ENCODE measurements at regions not wholly inside any gene's neighbourhood (a gene's known extent, or its start where the extent isn't known, plus 50 kb on each side); places are given as distances from the start of the nearest gene placed in this dataset.

DNA sequence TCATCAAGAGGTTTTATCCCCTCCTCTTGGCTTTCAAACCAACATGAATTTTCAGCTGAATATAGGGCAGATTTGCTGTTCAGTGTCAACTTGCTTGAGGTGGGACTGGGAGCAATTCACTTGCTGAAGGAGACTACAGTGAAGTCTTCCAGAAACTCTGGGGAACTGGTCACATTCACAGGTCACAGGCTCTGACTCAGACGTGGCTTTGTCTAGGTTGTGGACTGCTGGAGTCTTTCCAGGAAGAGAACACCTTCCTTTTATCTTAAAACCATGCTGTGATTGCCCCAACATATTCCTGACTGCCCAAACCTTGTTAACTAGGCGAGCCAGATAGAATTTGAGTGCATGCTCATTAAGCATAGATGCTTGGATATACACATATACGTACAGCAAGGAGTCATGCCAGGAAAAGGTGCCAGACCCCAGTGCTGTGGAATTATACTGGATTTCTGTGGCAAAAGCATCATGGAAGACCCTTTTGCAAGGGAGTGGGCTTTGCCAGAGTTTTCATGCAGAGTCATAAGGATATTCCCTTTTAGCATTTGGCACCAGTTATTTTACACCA lies 399.1 kb upstream of the TBL1XR1 start:
- TF ChIP-seq POLR2AphosphoS5 (IDR thresholded peaks at IDR 0.05) (no peak), POLR2A (IDR thresholded peaks at IDR 0.05) (no peak)
- TF ChIP-seq, protein P1, sequence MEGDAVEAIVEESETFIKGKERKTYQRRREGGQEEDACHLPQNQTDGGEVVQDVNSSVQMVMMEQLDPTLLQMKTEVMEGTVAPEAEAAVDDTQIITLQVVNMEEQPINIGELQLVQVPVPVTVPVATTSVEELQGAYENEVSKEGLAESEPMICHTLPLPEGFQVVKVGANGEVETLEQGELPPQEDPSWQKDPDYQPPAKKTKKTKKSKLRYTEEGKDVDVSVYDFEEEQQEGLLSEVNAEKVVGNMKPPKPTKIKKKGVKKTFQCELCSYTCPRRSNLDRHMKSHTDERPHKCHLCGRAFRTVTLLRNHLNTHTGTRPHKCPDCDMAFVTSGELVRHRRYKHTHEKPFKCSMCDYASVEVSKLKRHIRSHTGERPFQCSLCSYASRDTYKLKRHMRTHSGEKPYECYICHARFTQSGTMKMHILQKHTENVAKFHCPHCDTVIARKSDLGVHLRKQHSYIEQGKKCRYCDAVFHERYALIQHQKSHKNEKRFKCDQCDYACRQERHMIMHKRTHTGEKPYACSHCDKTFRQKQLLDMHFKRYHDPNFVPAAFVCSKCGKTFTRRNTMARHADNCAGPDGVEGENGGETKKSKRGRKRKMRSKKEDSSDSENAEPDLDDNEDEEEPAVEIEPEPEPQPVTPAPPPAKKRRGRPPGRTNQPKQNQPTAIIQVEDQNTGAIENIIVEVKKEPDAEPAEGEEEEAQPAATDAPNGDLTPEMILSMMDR (IDR thresholded peaks at IDR 0.05): no peak

Data from breast epithelium (tissue), 3 donors.